Left colon (tissue), 2 donors: ENCODE measurements at regions not wholly inside any gene's neighbourhood (a gene's known extent, or its start where the extent isn't known, plus 50 kb on each side); places are given as distances from the start of the nearest gene placed in this dataset.
"Not testable (repeated sequence)": the region's sequence is repeated elsewhere in the genome, so short reads cannot be mapped to it uniquely, and the experiment has no call there.

Source experiments
- ATAC-seq: fragments of 200-7000 bp; cut with Tn5 transposase; one replicate; pipeline ENCODE4 v1.9.1; 2020; ENCODE audit warnings: mild to moderate bottlenecking, moderate library complexity
- DNase-seq, 2 donors: peaks; one replicate each; pipeline ENCODE4 v3.0.0-alpha.2; 2020
- intact Hi-C, 2 donors: fragments of 100-400 bp; cut with DNase I in 1 of 2; cut with micrococcal nuclease in 1 of 2; formaldehyde crosslinking; loops; one replicate each; pipeline versions ENCODE4 v1.11.2 to v1.14.0; 2022; cut with DNase I, micrococcal nuclease
- donor health status: DM: no; HTN: no; CAD: no.
- donor health status: DM: yes; HTN: yes; CAD: no.

DNA sequence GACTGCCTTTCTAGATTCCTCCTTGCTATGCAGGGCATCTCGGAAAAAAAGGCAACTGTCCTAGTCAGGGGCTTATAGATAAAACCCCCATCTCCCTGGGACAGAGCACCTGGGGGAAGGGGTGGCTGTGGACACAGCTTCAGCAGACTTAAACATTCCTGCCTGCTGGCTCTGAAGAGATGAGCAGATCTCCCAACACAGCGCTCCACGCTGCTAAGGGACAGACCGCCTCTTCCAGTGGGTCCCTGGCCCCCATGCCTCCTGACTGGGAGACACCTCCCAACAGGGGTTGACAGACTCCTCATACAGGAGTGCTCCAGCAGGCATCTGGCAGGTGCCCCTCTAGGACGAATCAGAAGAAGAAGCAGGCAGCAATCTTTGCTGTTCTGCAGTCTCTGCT is 87.9 kb upstream of the GOLGA6L6 start:
- ATAC-seq, intact Hi-C loops, DNase-seq: not testable (repeated sequence)

DNA sequence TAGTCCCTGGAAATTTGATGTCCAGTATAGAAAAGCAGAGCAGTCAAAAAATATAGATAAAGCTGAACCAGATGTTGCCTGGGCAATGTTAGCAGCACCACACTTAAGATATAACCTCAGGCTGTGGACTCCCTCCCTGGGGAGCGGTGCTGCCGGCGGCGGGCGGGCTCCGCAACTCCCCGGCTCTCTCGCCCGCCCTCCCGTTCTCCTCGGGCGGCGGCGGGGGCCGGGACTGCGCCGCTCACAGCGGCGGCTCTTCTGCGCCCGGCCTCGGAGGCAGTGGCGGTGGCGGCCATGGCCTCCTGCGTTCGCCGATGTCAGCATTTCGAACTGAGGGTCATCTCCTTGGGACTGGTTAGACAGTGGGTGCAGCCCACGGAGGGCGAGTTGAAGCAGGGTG is 86.9 kb upstream of the GOLGA6L6 start:
- ATAC-seq, DNase-seq, intact Hi-C loops: not testable (repeated sequence)

DNA sequence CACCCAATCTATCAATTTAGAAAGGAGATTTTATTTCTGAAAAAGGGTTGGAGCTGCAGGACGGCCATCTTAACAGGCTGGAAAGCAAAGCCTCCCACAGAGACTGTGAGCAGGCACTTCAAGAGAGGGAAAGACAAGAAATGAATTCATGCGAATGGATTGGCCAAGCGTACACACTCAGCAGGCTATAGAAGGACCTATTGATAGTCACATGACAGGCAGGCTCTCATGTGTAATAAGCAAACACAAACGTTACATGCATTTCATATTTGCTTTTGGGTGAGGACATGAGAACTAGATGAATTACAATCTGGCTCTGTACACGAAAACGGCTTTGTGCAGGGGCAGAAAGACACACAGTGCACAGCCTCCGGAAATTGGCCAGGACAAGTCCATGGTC is 83.9 kb upstream of the GOLGA6L6 start:
- ATAC-seq, DNase-seq, intact Hi-C loops: not testable (repeated sequence)

DNA sequence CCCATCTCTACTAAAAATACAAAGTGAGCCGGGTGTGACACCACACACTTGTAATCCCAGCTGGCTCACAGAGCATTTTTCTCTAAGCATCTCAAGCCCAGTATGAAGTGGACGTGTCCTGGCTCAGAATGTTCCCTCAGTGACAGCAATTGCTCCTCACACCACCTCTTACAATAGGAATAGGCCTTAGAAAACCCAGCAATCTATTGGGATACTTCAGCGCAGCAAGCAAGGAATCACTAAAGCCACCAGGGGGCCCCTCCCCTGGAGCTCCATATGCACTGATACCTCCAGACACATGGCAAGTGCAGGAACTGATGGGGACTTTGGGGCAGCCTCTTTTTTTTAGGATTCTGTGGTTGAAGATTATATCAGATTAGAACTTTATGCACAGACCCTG is 82.5 kb upstream of the GOLGA6L6 start:
- ATAC-seq, intact Hi-C loops, DNase-seq: not testable (repeated sequence)

DNA sequence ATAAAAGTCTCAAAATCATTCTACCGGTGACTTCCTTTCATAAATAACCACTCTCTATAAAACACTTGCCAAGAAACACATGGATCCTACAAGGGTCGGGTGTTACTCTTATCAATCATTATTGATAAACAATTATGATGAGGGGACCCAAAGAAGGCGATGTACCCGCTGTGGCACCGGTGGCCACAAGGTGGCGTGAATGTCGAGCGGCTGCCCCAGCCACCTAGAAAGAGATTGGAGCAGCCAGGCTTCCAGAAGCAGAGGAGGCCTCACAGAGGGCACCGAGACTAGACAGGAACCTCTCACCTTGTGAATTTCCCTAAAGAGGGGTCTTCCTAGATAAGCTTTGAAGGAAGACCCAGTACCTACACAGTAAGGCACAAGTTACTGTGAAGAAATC is 80.5 kb upstream of the GOLGA6L6 start:
- ATAC-seq, DNase-seq, intact Hi-C loops: not testable (repeated sequence)

DNA sequence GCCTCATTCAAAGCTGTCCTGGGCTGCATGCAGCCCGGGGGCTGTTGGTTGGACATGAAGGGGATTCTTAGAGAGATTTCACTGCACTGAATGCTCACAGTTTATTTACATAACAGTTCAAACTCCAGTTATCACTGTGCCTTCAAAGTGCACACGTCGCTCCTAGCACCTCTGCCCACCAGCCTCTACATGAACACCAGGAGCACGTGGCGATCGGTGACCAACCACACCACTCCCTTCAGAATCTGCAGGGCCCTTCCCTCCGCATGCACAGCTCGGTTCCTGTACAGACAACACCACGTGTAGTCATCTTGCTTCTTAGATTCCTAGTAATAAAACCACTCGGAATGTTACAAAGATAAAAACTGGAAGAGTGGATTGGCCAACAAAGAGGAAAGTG is 72.9 kb upstream of the GOLGA6L6 start:
- DNase-seq, ATAC-seq, intact Hi-C loops: not testable (repeated sequence)

DNA sequence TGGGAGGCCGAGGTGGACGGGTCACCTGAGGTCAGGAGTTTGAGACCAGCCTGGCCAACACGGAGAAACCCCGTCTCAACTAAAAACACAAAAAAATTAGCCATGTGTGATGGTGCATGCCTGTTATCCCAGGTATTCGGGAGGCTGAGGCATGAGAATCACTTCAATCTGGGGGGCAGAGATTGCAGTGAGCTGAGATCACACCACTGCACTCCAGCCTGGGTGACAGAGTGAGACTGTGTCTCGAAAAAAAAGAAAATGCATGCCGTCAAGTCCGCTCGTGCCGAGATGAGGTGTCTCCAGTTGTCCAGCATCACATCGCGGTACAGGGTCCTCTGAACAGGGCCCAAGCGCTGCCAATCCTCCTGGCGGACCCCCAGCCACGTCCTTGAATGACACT is 71.2 kb upstream of the GOLGA6L6 start:
- ATAC-seq, intact Hi-C loops, DNase-seq: not testable (repeated sequence)

DNA sequence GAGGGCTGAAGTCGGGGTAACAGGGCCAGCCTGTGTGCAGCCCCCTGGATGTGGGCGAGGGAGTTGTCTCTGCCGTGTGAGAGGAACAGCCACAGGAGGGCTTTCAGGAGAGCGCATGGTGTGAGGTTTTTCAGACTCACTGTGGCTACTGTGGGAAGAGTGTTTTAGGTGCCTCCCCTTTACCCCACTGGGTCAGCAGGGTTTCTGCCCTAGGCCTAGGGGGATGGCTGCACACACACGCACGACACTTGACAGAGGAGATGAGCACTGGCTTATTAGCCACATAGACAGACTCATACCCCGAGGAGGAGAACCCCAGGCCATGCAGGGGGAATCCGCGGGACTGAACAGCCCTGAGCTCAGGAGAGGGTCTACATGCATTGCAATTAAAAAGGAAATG is 70.8 kb upstream of the GOLGA6L6 start:
- ATAC-seq, intact Hi-C loops, DNase-seq: not testable (repeated sequence)

DNA sequence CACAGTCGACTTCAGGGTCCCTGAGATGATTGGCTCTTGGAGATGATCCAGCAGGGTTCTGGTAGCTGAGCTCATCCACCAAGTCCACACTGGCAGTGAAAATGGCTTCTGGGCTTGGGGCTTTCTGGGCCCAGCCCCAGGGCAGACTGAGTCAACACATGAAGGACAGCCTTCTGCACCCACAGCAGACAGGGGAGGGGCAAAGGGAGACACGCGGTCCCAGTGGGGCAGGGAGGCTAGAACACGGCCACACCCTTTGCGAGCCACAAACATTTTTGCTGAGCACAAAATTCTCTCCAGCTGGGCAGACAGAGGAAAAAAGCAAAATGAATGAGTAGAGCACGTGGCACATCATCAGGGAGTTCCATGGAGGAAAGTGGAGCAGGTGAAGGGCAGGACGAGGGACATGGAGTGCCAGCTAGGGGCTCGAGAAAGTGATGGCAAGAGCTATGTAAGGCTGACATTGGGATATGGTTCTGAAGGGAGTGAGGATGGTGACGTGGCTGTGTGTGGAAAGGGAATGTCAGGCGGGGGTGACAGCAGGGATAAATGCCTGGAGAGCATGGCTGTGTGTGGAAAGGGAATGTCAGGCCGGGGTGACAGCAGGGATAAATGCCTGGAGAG is 70.2 kb upstream of the GOLGA6L6 start:
- ATAC-seq, DNase-seq, intact Hi-C loops: not testable (repeated sequence)

DNA sequence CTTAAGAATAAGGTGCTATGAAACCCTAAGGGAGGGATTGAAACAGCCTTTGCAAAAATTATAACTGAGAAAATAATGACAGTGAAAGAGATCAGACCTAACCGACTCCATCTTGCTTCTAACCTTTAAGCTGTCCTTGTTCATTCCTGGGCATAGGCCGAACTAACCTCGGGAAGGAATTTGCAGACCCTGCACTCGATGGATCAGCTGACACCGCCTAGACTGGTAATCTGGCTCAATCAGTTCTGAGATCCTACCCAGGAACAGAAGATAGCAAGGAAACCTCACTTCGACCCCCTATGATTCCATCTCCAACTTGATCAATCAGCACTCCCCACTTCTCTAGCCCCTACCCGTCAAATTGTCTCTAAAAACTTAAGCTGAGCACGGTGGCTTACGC is 66.6 kb upstream of the GOLGA6L6 start:
- ATAC-seq, DNase-seq, intact Hi-C loops: not testable (repeated sequence)

DNA sequence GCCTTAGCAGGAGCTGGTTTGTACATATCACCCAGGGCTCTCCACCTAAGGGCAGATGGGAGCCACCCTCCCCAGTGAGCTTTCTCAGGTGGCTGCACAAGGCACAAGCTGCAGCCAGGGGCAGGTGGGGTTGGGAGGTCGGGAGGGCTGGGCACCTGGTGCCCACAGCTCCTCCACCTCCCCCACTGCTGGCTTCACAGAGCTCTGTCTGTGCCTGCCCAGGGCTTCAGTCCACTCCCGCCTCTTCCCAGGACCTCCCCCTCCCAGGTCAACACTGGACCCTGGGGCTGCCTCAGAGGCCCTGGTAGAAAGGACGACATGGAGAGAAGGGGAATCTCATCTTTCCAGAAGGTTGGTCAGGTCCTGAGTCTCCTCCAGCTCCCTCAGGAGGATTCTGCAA is 55.6 kb upstream of the GOLGA6L6 start:
- DNase-seq, intact Hi-C loops, ATAC-seq: not testable (repeated sequence)

DNA sequence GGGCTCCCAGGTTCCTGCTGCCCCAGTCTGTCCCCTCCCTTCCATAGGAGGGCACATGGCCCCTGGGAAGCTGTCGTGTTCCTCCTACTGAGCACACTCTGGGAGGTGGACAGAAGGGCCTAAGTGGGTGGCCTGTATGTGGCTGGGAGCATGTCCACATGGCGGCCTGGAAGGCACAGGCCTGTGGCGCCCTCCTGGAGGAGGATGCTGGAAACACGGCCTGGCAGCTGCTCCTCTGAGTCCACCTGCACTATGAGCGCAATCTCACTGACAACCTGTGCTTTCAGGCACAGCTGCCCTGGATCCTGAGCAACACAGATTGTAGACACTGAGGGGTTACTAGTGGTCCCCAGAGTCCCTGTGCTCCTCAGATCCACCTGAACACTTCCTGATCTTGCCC is 52.6 kb upstream of the GOLGA6L6 start:
- intact Hi-C loops, ATAC-seq, DNase-seq: not testable (repeated sequence)

DNA sequence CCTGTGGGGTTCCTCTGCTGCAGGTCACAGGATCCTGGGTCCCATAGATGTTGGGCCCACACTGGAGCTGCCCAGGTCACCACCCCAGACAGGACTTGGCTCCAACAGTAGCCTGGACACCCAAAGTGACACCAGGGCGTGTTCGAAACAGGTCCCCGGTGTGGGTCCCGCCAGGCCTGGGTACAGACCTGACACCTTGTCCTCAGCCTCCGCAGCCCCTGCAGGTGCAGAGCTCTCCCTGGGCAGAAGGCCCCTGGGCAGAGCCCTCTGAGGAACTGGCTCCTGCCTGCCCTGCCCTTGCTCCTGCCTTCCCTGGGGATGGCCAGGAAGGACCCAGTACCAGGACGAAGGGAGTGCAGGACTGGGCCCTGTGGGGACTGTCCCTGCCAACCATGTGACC is 50.3 kb upstream of the GOLGA6L6 start:
- ATAC-seq, intact Hi-C loops, DNase-seq: not testable (repeated sequence)
